Lower leg skin (tissue), 3 donors: ENCODE measurements at regions not wholly inside any gene's neighbourhood (a gene's known extent, or its start where the extent isn't known, plus 50 kb on each side); places are given as distances from the start of the nearest gene placed in this dataset.

Source experiments
- CTCF ChIP-seq, 3 donors: fragments of 450-650 bp; IDR thresholded peaks; one replicate each; pipeline ENCODE4 v1.5.1; 2016; ENCODE audit warnings: antibody characterized with exemption in 3 of 3, mild to moderate bottlenecking in 3 of 3, moderate library complexity in 2 of 3
- POLR2A ChIP-seq, 2 donors: fragments of 450-650 bp; IDR thresholded peaks; one replicate each; pipeline ENCODE4 v1.6.1; 2016 to 2017; ENCODE audit warnings: antibody characterized with exemption in 2 of 2, mild to moderate bottlenecking in 1 of 2, moderate library complexity in 1 of 2

DNA sequence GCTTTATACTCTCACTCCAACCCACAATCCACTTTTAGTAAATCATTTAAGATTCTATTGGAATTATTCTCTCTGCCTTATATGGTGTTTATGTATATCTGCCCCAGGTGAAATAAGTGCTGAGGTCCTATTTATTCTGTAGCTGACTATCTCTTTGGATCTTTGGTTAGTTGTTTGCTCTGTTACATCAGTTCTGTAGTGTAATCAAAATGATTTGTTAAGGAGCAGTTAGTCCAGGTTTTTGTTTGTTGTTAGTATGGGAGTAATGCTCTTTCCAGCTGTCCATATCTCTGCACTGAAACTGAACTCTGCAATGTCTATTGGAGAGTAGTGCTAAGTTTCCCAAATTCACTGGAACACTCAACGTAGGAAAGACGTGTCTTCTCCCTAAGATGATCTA is 615.8 kb downstream of the SNAPC1 start:
- TF ChIP-seq CTCF (IDR thresholded peaks at IDR 0.05) (no peak), POLR2A (IDR thresholded peaks at IDR 0.05) (no peak)
